H9 (cell line): ENCODE measurements at regions not wholly inside any gene's neighbourhood (a gene's known extent, or its start where the extent isn't known, plus 50 kb on each side); places are given as distances from the start of the nearest gene placed in this dataset.

ENCODE experiments used
- DNase-seq: peaks from one replicate; pipeline ENCODE4 v3.0.0-alpha.2; 2017
- H2AFZ ChIP-seq: one replicate; pipeline ENCODE4 v1.6.1; 2013; ENCODE audit warnings: mild to moderate bottlenecking, low read length, control low read depth, moderate library complexity
- H2AK5ac ChIP-seq: 2 replicates; pipeline ENCODE4 v1.6.1; 2013; ENCODE audit warnings: low read length, control low read depth, mixed read lengths; ENCODE audit not compliant: insufficient read length
- H2BK120ac ChIP-seq: one replicate; pipeline ENCODE4 v1.6.1; 2013; ENCODE audit warnings: low read depth, mild to moderate bottlenecking, low read length, control low read depth, inconsistent platforms; ENCODE audit not compliant: poor library complexity, severe bottlenecking
- H2BK12ac ChIP-seq: 2 replicates; pipeline ENCODE4 v1.6.1; 2013; ENCODE audit warnings: low read length, control low read depth, mixed read lengths, low read depth; ENCODE audit not compliant: insufficient read length
- H2BK15ac ChIP-seq: 2 replicates; pipeline ENCODE4 v1.6.1; 2013; ENCODE audit warnings: low read depth, low read length, control low read depth
- H2BK20ac ChIP-seq: one replicate; pipeline ENCODE4 v1.6.1; 2013; ENCODE audit warnings: low read depth, mild to moderate bottlenecking, low read length, control low read depth, inconsistent platforms; ENCODE audit not compliant: poor library complexity, severe bottlenecking
- H2BK5ac ChIP-seq: 2 replicates; pipeline ENCODE4 v1.6.1; 2013; ENCODE audit warnings: low read length, control low read depth, mixed read lengths; ENCODE audit not compliant: insufficient read length
- H3K14ac ChIP-seq: 2 replicates; pipeline ENCODE4 v1.6.1; 2013; ENCODE audit warnings: low read length, control low read depth; ENCODE audit not compliant: insufficient read depth
- H3K18ac ChIP-seq: 2 replicates; pipeline ENCODE4 v1.6.1; 2013; ENCODE audit warnings: low read depth, mild to moderate bottlenecking, mixed read lengths, low read length, control low read depth; ENCODE audit not compliant: insufficient read length
- H3K23ac ChIP-seq: 2 replicates; pipeline ENCODE4 v1.6.1; 2013; ENCODE audit warnings: low read length, control low read depth, mixed read lengths, low read depth; ENCODE audit not compliant: insufficient read length
- H3K23me2 ChIP-seq: 2 replicates; pipeline ENCODE4 v1.6.1; 2013; ENCODE audit warnings: low read depth, mild to moderate bottlenecking, mixed read lengths, low read length, control low read depth; ENCODE audit not compliant: insufficient read length, poor library complexity, severe bottlenecking
- H3K27ac ChIP-seq: 2 replicates; pipeline ENCODE4 v1.5.1; 2013; ENCODE audit warnings: low read length, control low read depth, mixed read lengths, low read depth; ENCODE audit not compliant: insufficient read length
- H3K27me3 ChIP-seq: 2 replicates; pipeline ENCODE4 v1.6.1; 2013; ENCODE audit warnings: low read length, control low read depth, inconsistent platforms; ENCODE audit not compliant: insufficient read depth
- H3K4ac ChIP-seq: 2 replicates; pipeline ENCODE4 v1.6.1; 2013; ENCODE audit warnings: low read depth, mild to moderate bottlenecking, control low read depth, inconsistent platforms, low read length, moderate library complexity
- H3K4me1 ChIP-seq: 2 replicates; pipeline ENCODE4 v1.6.1; 2013; ENCODE audit warnings: low read length, control low read depth, inconsistent platforms; ENCODE audit not compliant: insufficient read depth
- H3K4me2 ChIP-seq: 2 replicates; pipeline ENCODE4 v1.6.1; 2013; ENCODE audit warnings: low read length, control low read depth, mixed read lengths; ENCODE audit not compliant: insufficient read length, insufficient read depth
- H3K56ac ChIP-seq: 2 replicates; pipeline ENCODE4 v1.6.1; 2013; ENCODE audit warnings: low read depth, mild to moderate bottlenecking, mixed read lengths, low read length, control low read depth; ENCODE audit not compliant: insufficient read length
- H3K79me1 ChIP-seq: 2 replicates; pipeline ENCODE4 v1.6.1; 2013; ENCODE audit warnings: low read depth, mild to moderate bottlenecking, moderate library complexity, low read length, control low read depth, inconsistent platforms; ENCODE audit not compliant: insufficient read depth, poor library complexity, severe bottlenecking
- H3K79me2 ChIP-seq: 2 replicates; pipeline ENCODE4 v1.6.1; 2013; ENCODE audit warnings: low read length, control low read depth, inconsistent platforms; ENCODE audit not compliant: insufficient read depth
- H3K9ac ChIP-seq: 2 replicates; pipeline ENCODE4 v1.6.1; 2013; ENCODE audit warnings: low read length, control low read depth, mixed read lengths; ENCODE audit not compliant: insufficient read length; ENCODE audit errors: extremely low read depth
- H3K9me3 ChIP-seq: one replicate; pipeline ENCODE4 v1.6.1; 2013; ENCODE audit warnings: low read depth, low read length, inconsistent platforms; ENCODE audit not compliant: control insufficient read depth
- H3T11ph ChIP-seq: one replicate; pipeline ENCODE4 v1.6.1; 2013; ENCODE audit warnings: mild to moderate bottlenecking, low read length, control low read depth, inconsistent platforms
- H4K20me1 ChIP-seq: one replicate; pipeline ENCODE4 v1.6.1; 2013; ENCODE audit not compliant: control insufficient read depth, insufficient read length, insufficient read depth
- H4K5ac ChIP-seq: 2 replicates; pipeline ENCODE4 v1.6.1; 2013; ENCODE audit warnings: low read depth, mild to moderate bottlenecking, mixed read lengths, low read length, control low read depth; ENCODE audit not compliant: insufficient read length
- H4K8ac ChIP-seq: replicated peaks from 2 replicates; pipeline ENCODE4 v1.6.1; 2013; ENCODE audit warnings: low read length, control low read depth, mixed read lengths, low read depth; ENCODE audit not compliant: insufficient read length
- H4K91ac ChIP-seq: 2 replicates; pipeline ENCODE4 v1.6.1; 2013; ENCODE audit warnings: low read depth, mild to moderate bottlenecking, moderate library complexity, mixed read lengths, low read length, control low read depth; ENCODE audit not compliant: insufficient read length
- H3K27ac Mint-ChIP-seq, 3 experiments: 2 replicates in 2 of 3; 3 replicates in 1 of 3; pipeline ENCODE4 v1.8.0; 2020 to 2021; ENCODE audit warnings: mixed read lengths in 3 of 3, mild to moderate bottlenecking in 1 of 3, moderate library complexity in 1 of 3
- H3K27me3 Mint-ChIP-seq: 2 replicates; pipeline ENCODE4 v1.8.0; 2021; ENCODE audit warnings: low read depth, mild to moderate bottlenecking, moderate library complexity, mixed read lengths
- H3K36me3 Mint-ChIP-seq, 3 experiments: 2 replicates in 2 of 3; 3 replicates in 1 of 3; pipeline ENCODE4 v1.8.0; 2020 to 2021; ENCODE audit warnings: low read depth in 3 of 3, mixed read lengths in 3 of 3; ENCODE audit not compliant: insufficient read depth in 1 of 3
- H3K4me1 Mint-ChIP-seq, 2 experiments: 2 replicates each; pipeline ENCODE4 v1.8.0; 2020; ENCODE audit warnings: mixed read lengths in 2 of 2
- H3K4me3 Mint-ChIP-seq, 2 experiments: 2 replicates in 1 of 2; 3 replicates in 1 of 2; pipeline ENCODE4 v1.8.0; 2020 to 2021; ENCODE audit warnings: mild to moderate bottlenecking in 2 of 2, mixed read lengths in 2 of 2, moderate library complexity in 1 of 2
- H3K9me3 Mint-ChIP-seq, 2 experiments: 2 replicates in 1 of 2; 3 replicates in 1 of 2; pipeline ENCODE4 v1.8.0; 2020; ENCODE audit warnings: mild to moderate bottlenecking in 2 of 2, mixed read lengths in 2 of 2, moderate library complexity in 1 of 2
- CTCF ChIP-seq: fragments of 200-600 bp; sonication (generic); conservative IDR thresholded peaks from 3 replicates; pipeline ENCODE4 v1.8.0; 2021; ENCODE audit warnings: antibody characterized with exemption, mild to moderate bottlenecking
- WGBS: extraction: QIAGEN DNeasy Blood & Tissue Kit; methylation state at CpG from one replicate; pipeline ENCODE4 v1.1.7; 2013; ENCODE audit warnings: missing lambda C conversion rate, low lambda C conversion rate, mixed read lengths; ENCODE audit not compliant: insufficient read length; ENCODE audit errors: extremely low coverage; 5-methylcytosine and 5-hydroxymethylcytosine counted together

- no peak for DNase-seq
- no peak overlapping the region for H2BK5ac ChIP-seq
- no peak overlapping the region for H4K8ac ChIP-seq
- no peak overlapping the region for H2AK5ac ChIP-seq
- H3T11ph ChIP-seq: no peak overlapping the region
- no peaks in the 10 kb centered on the region for H3K9me3 ChIP-seq
- H4K91ac ChIP-seq: no peak overlapping the region
- no peak overlapping the region for H3K23ac ChIP-seq
- no peak overlapping the region for H3K4me2 ChIP-seq
- H3K4me1 ChIP-seq: no peaks in the 10 kb centered on the region
- Mint-ChIP-seq H3K27ac (no peak overlapping the region; a peak in 1 of 7 replicates), H3K36me3 (no peaks in the 10 kb centered on the region), H3K9me3 (no peaks in the 10 kb centered on the region; a peak in 1 of 5 replicates), H3K4me3 (no peak overlapping the region), H3K27me3 (no peaks in the 10 kb centered on the region; the same call in 1 of the 2 replicates), H3K4me1 (no peaks in the 10 kb centered on the region)
- no peak for TF ChIP-seq CTCF
- H3K9ac ChIP-seq: no peak overlapping the region
- H3K27me3 ChIP-seq: no peaks in the 10 kb centered on the region
- H2BK12ac ChIP-seq: no peak overlapping the region
- H3K18ac ChIP-seq: no peak overlapping the region
- H3K79me2 ChIP-seq: no peaks in the 10 kb centered on the region
- no peaks in the 10 kb centered on the region for H3K79me1 ChIP-seq
- H2BK120ac ChIP-seq: no peak overlapping the region
- no peaks in the 10 kb centered on the region for H3K23me2 ChIP-seq
- H3K4ac ChIP-seq: no peak overlapping the region
- no peak overlapping the region for H3K14ac ChIP-seq
- no peak overlapping the region for H3K56ac ChIP-seq
- H2AFZ ChIP-seq: no peak overlapping the region
- WGBS: no CpG with 5 or more reads among the region's 5 CpGs
- no peaks in the 10 kb centered on the region for H4K20me1 ChIP-seq
- no peak overlapping the region for H4K5ac ChIP-seq
- no peak overlapping the region for H3K27ac ChIP-seq
- no peak overlapping the region for H2BK15ac ChIP-seq
- H2BK20ac ChIP-seq: no peak overlapping the region
Observed at GRCh38 chr18:48485828-48486405, 52.9 kb upstream of the CTIF start.
